ENCODE measurements at regions not wholly inside any gene's neighbourhood (a gene's known extent, or its start where the extent isn't known, plus 50 kb on each side); places are given as distances from the start of the nearest gene placed in this dataset.

DNA sequence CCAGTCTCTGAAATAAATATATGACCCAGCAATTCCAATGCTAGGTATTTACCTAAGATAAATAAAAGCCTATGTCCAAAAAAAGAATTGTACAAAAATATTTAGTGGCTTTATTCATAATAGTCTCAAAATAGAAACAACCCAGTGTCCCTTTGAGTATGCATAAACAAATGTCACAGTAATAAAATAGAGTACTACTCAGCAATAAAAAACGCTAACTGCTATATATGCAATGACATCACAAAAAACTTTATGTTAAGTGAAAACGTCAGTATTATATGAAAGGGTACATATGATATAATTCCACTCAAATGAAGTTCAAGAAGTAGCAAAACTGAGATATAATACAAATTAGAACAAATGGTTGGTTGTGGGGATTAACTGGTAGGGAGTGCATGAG, 286.5 kb upstream of the MAN1A1 start:
- TF ChIP-seq MXI1 (IDR thresholded peaks at IDR 0.05; ENCODE audit: borderline replicate concordance, low read depth, low read length) = no peak
- peak; percentile 56 for TF ChIP-seq MAFK (IDR thresholded peaks at IDR 0.05; ENCODE audit: low read depth, low read length)
- H3K9ac ChIP-seq (ENCODE audit: low read depth, low read length) = no peak overlapping the region
- no peaks in the 10 kb centered on the region for H3K4me1 ChIP-seq (ENCODE audit: control insufficient read depth, insufficient read depth, low read length)
- no peak overlapping the region for H2BK5ac ChIP-seq (ENCODE audit: low read depth, low read length, poor library complexity, severe bottlenecking)
- H4K5ac ChIP-seq (ENCODE audit: low read depth, low read length) = no peak overlapping the region
- no peak overlapping the region for H3K18ac ChIP-seq (ENCODE audit: low read depth, low read length)
- H3K56ac ChIP-seq (ENCODE audit: extremely low read depth, insufficient read depth, low read length) = no peak overlapping the region
- no peaks in the 10 kb centered on the region for H3K9me3 ChIP-seq (ENCODE audit: control insufficient read depth, insufficient read depth, low read length)
- H3K27ac ChIP-seq (ENCODE audit: insufficient read depth, low read length) = no peak overlapping the region
- no peaks in the 10 kb centered on the region for H3K9me1 ChIP-seq (ENCODE audit: insufficient read depth, low read length)
- no peak overlapping the region for H2BK120ac ChIP-seq (ENCODE audit: low read depth, low read length)
- ChIA-PET POLR2A (ENCODE audit: unreplicated experiment) (no interaction called here), CTCF (no interaction called here)
- in situ Hi-C loops (cut with MboI; ENCODE audit: low sequenced_read_pairs) (no loop called here), dilution Hi-C loops (cut with HindIII; ENCODE audit: low sequenced_read_pairs, unreplicated experiment) (no loop called here), intact Hi-C loops (cut with micrococcal nuclease) (no loop called here)
- DNase-seq (no peak), ATAC-seq (ENCODE audit: low read depth) (no peak)
- no peaks in the 10 kb centered on the region for H4K20me1 ChIP-seq (ENCODE audit: insufficient read depth, low read length)
- no CpG with 5 or more reads among the region's 2 CpGs for WGBS, 2 experiments (ENCODE audit: extremely low coverage in 2 of 2, insufficient read length in 1 of 2)
- no peak overlapping the region for H4K91ac ChIP-seq (ENCODE audit: insufficient read depth, low read depth, low read length)
- no peak overlapping the region for H2AK5ac ChIP-seq (ENCODE audit: low read depth, low read length)
- H2BK20ac ChIP-seq (ENCODE audit: low read depth, low read length) = no peak overlapping the region
- H4K8ac ChIP-seq (ENCODE audit: low read depth in 2 of 2, low read length in 2 of 2) = no peak overlapping the region
- no peak overlapping the region for H2AFZ ChIP-seq (replicated peaks; ENCODE audit: low read length, poor library complexity)
- no peak overlapping the region for H3K23ac ChIP-seq (ENCODE audit: low read depth, low read length)
- H3K4ac ChIP-seq (ENCODE audit: low read depth, low read length) = no peak overlapping the region
- no peaks in the 10 kb centered on the region for H3K79me1 ChIP-seq (ENCODE audit: low read depth in 1 of 2, low read length in 2 of 2)
- H3K4me3 ChIP-seq (ENCODE audit: insufficient read depth, low read depth, low read length) = no peak overlapping the region
- no peak overlapping the region for H2BK15ac ChIP-seq (ENCODE audit: low read depth, low read length)
- H3K4me2 ChIP-seq (ENCODE audit: low read depth, low read length) = no peak overlapping the region
- no peaks in the 10 kb centered on the region for H3K27me3 ChIP-seq (ENCODE audit: control insufficient read depth, insufficient read depth, low read length)
- no peak overlapping the region for H3K14ac ChIP-seq (replicated peaks; ENCODE audit: low read depth, low read length)
- no peaks in the 10 kb centered on the region for H3K36me3 ChIP-seq (ENCODE audit: control insufficient read depth, insufficient read depth, low read length)
- H2AK9ac ChIP-seq (replicated peaks; ENCODE audit: low read depth, low read length, poor library complexity) = no peak overlapping the region
- no TSS peak for BruUV-seq (replicated peaks)

Measured in IMR-90 (cell line).